WERI-Rb-1 (cell line): ENCODE measurements at regions not wholly inside any gene's neighbourhood (a gene's known extent, or its start where the extent isn't known, plus 50 kb on each side); places are given as distances from the start of the nearest gene placed in this dataset.

ENCODE experiments used
- DNase-seq: peaks from one replicate; pipeline ENCODE4 v3.0.0-alpha.2; 2020
- H3K27ac ChIP-seq: fragments of 250-450 bp; sonication (Bioruptor Pico); 2 replicates; pipeline ENCODE4 v1.5.1; 2020; ENCODE audit warnings: mild to moderate bottlenecking, moderate library complexity
- H3K27me3 ChIP-seq: fragments of 250-450 bp; sonication (Bioruptor Pico); 2 replicates; pipeline ENCODE4 v1.5.1; 2021; ENCODE audit warnings: mild to moderate bottlenecking, low read depth, moderate library complexity; ENCODE audit not compliant: insufficient read depth, severe bottlenecking
- H3K36me3 ChIP-seq: fragments of 250-450 bp; sonication (Bioruptor Pico); 2 replicates; pipeline ENCODE4 v1.5.1; 2020; ENCODE audit warnings: mild to moderate bottlenecking, moderate library complexity
- H3K4me3 ChIP-seq: 2 replicates; pipeline ENCODE4 v1.5.1; 2011; ENCODE audit warnings: low read depth, mild to moderate bottlenecking, control low read depth, low read length
- H3K9me3 ChIP-seq: fragments of 250-450 bp; sonication (Bioruptor Pico); 2 replicates; pipeline ENCODE4 v1.5.1; 2021; ENCODE audit warnings: mild to moderate bottlenecking, moderate library complexity; ENCODE audit not compliant: severe bottlenecking
- CTCF ChIP-seq: IDR thresholded peaks from 2 replicates; pipeline ENCODE4 v1.5.1; 2011; ENCODE audit warnings: low read depth, mild to moderate bottlenecking, control low read depth, inconsistent platforms, low read length

GRCh38 chr10:108765794-108766193 lies 1157.5 kb downstream of the XPNPEP1 start:
- Histone ChIP-seq H3K27ac (no peak overlapping the region), H3K4me3 (no peak overlapping the region), H3K9me3 (no peaks in the 10 kb centered on the region), H3K27me3 (no peaks in the 10 kb centered on the region), H3K36me3 (no peaks in the 10 kb centered on the region)
- DNase-seq = no peak
- no peak for TF ChIP-seq CTCF

- Histone ChIP-seq H3K27me3 (no peaks in the 10 kb centered on the region), H3K9me3 (no peaks in the 10 kb centered on the region), H3K27ac (no peak overlapping the region), H3K36me3 (no peaks in the 10 kb centered on the region), H3K4me3 (no peak overlapping the region)
- no peak for TF ChIP-seq CTCF
- no peak for DNase-seq
Measured at GRCh38 chr10:108757946-108758345, 1165.4 kb downstream of the XPNPEP1 start.

- H3K9me3 ChIP-seq = no peaks in the 10 kb centered on the region
- TF ChIP-seq CTCF = no peak
- DNase-seq = no peak
- H3K27ac ChIP-seq = no peak overlapping the region
- H3K27me3 ChIP-seq = no peaks in the 10 kb centered on the region
- H3K36me3 ChIP-seq = no peaks in the 10 kb centered on the region
- H3K4me3 ChIP-seq = no peak overlapping the region
Measured at GRCh38 chr10:108755646-108756045, 1167.7 kb downstream of the XPNPEP1 start.

GRCh38 chr10:108753326-108753725 lies 1170.0 kb downstream of the XPNPEP1 start:
- TF ChIP-seq CTCF = no peak
- DNase-seq = no peak
- no peaks in the 10 kb centered on the region for H3K36me3 ChIP-seq
- no peak overlapping the region for H3K4me3 ChIP-seq
- H3K27ac ChIP-seq = no peak overlapping the region
- no peaks in the 10 kb centered on the region for H3K27me3 ChIP-seq
- H3K9me3 ChIP-seq = no peaks in the 10 kb centered on the region

GRCh38 chr10:108749042-108749441 lies 1174.3 kb downstream of the XPNPEP1 start:
- no peaks in the 10 kb centered on the region for H3K36me3 ChIP-seq
- no peak for DNase-seq
- no peaks in the 10 kb centered on the region for H3K9me3 ChIP-seq
- no peak for TF ChIP-seq CTCF
- no peak overlapping the region for H3K27ac ChIP-seq
- H3K27me3 ChIP-seq = no peaks in the 10 kb centered on the region
- H3K4me3 ChIP-seq = no peak overlapping the region

GRCh38 chr10:108736111-108736510 lies 1187.2 kb downstream of the XPNPEP1 start:
- TF ChIP-seq CTCF = no peak
- Histone ChIP-seq H3K4me3 (no peak overlapping the region), H3K27me3 (no peaks in the 10 kb centered on the region), H3K27ac (no peak overlapping the region), H3K9me3 (no peaks in the 10 kb centered on the region), H3K36me3 (no peaks in the 10 kb centered on the region)
- no peak for DNase-seq
